ENCODE measurements at regions not wholly inside any gene's neighbourhood (a gene's known extent, or its start where the extent isn't known, plus 50 kb on each side); places are given as distances from the start of the nearest gene placed in this dataset.
"Not testable (repeated sequence)": the region's sequence is repeated elsewhere in the genome, so short reads cannot be mapped to it uniquely, and the experiment has no call there.

GRCh38 chr6:119742188-119742803 is 392.7 kb upstream of the MAN1A1 start:
- Mint-ChIP-seq H3K4me3 (no peak overlapping the region), H3K27ac (no peak overlapping the region), H3K27me3 (peaks cover 4% of the 10 kb centered on the region), H3K36me3 (no peaks in the 10 kb centered on the region), H3K9me3 (no peaks in the 10 kb centered on the region), H3K4me1 (no peaks in the 10 kb centered on the region)

GRCh38 chr6:119739769-119740168 is 390.2 kb upstream of the MAN1A1 start:
- no peak overlapping the region for H3K4me3 Mint-ChIP-seq
- peaks cover 8% of the 10 kb centered on the region for H3K27me3 Mint-ChIP-seq
- H3K4me1 Mint-ChIP-seq = no peaks in the 10 kb centered on the region
- no peak overlapping the region for H3K27ac Mint-ChIP-seq
- no peaks in the 10 kb centered on the region for H3K36me3 Mint-ChIP-seq
- no peaks in the 10 kb centered on the region for H3K9me3 Mint-ChIP-seq

GRCh38 chr6:119738425-119738824 is 388.9 kb upstream of the MAN1A1 start:
- Mint-ChIP-seq H3K27ac (no peak overlapping the region), H3K4me1 (no peaks in the 10 kb centered on the region), H3K4me3 (no peak overlapping the region), H3K36me3 (no peaks in the 10 kb centered on the region), H3K9me3 (no peaks in the 10 kb centered on the region), H3K27me3 (peaks cover 8% of the 10 kb centered on the region)

- Mint-ChIP-seq H3K27ac (no peak overlapping the region), H3K27me3 (peaks cover 6% of the 10 kb centered on the region), H3K9me3 (no peaks in the 10 kb centered on the region), H3K4me1 (no peaks in the 10 kb centered on the region), H3K36me3 (no peaks in the 10 kb centered on the region), H3K4me3 (no peak overlapping the region)
Observed at GRCh38 chr6:119736296-119737021, 386.9 kb upstream of the MAN1A1 start.

GRCh38 chr6:119735530-119735929 is 386.0 kb upstream of the MAN1A1 start:
- H3K4me3 Mint-ChIP-seq = no peak overlapping the region
- H3K4me1 Mint-ChIP-seq = no peaks in the 10 kb centered on the region
- no peaks in the 10 kb centered on the region for H3K36me3 Mint-ChIP-seq
- H3K27me3 Mint-ChIP-seq = peaks cover 4% of the 10 kb centered on the region
- H3K9me3 Mint-ChIP-seq = no peaks in the 10 kb centered on the region
- no peak overlapping the region for H3K27ac Mint-ChIP-seq

GRCh38 chr6:119734227-119734626 is 384.7 kb upstream of the MAN1A1 start:
- no peaks in the 10 kb centered on the region for H3K9me3 Mint-ChIP-seq
- H3K4me1 Mint-ChIP-seq = no peaks in the 10 kb centered on the region
- no peak overlapping the region for H3K27ac Mint-ChIP-seq
- H3K27me3 Mint-ChIP-seq = peaks cover 4% of the 10 kb centered on the region
- H3K4me3 Mint-ChIP-seq = no peak overlapping the region
- H3K36me3 Mint-ChIP-seq = no peaks in the 10 kb centered on the region

- Mint-ChIP-seq H3K27ac (no peak overlapping the region), H3K4me1 (no peaks in the 10 kb centered on the region), H3K4me3 (no peak overlapping the region), H3K36me3 (no peaks in the 10 kb centered on the region), H3K9me3 (no peaks in the 10 kb centered on the region), H3K27me3 (no peaks in the 10 kb centered on the region)
Observed at GRCh38 chr6:119728935-119729334, 379.4 kb upstream of the MAN1A1 start.

- Mint-ChIP-seq H3K4me3 (no peak overlapping the region), H3K27ac (no peak overlapping the region), H3K4me1 (no peaks in the 10 kb centered on the region), H3K27me3 (no peaks in the 10 kb centered on the region), H3K36me3 (no peaks in the 10 kb centered on the region), H3K9me3 (no peaks in the 10 kb centered on the region)
Observed at GRCh38 chr6:119728220-119728750, 378.7 kb upstream of the MAN1A1 start.

GRCh38 chr6:119727504-119728219 is 378.1 kb upstream of the MAN1A1 start:
- Mint-ChIP-seq H3K27me3 (no peaks in the 10 kb centered on the region), H3K27ac (no peak overlapping the region), H3K4me1 (no peaks in the 10 kb centered on the region), H3K4me3 (no peak overlapping the region), H3K9me3 (no peaks in the 10 kb centered on the region), H3K36me3 (no peaks in the 10 kb centered on the region)

GRCh38 chr6:119726912-119727311 is 377.4 kb upstream of the MAN1A1 start:
- not testable (repeated sequence) for H3K4me3 Mint-ChIP-seq, H3K36me3 Mint-ChIP-seq, H3K27ac Mint-ChIP-seq, H3K27me3 Mint-ChIP-seq, H3K4me1 Mint-ChIP-seq, H3K9me3 Mint-ChIP-seq

GRCh38 chr6:119726086-119726485 is 376.5 kb upstream of the MAN1A1 start:
- H3K4me3 Mint-ChIP-seq = no peak overlapping the region
- peaks cover 1% of the 10 kb centered on the region for H3K27me3 Mint-ChIP-seq

GRCh38 chr6:119720160-119720559 is 370.6 kb upstream of the MAN1A1 start:
- H3K36me3 Mint-ChIP-seq = no peaks in the 10 kb centered on the region
- H3K4me1 Mint-ChIP-seq = no peaks in the 10 kb centered on the region
- no peak overlapping the region for H3K4me3 Mint-ChIP-seq
- H3K27me3 Mint-ChIP-seq = peaks cover 1% of the 10 kb centered on the region
- no peak overlapping the region for H3K27ac Mint-ChIP-seq
- no peaks in the 10 kb centered on the region for H3K9me3 Mint-ChIP-seq

More at GRCh38 chr6:119726086-119726485, 376.5 kb upstream of the MAN1A1 start:
- H3K36me3 Mint-ChIP-seq = no peaks in the 10 kb centered on the region
- H3K27ac Mint-ChIP-seq = no peak overlapping the region
- no peaks in the 10 kb centered on the region for H3K4me1 Mint-ChIP-seq
- H3K9me3 Mint-ChIP-seq = no peaks in the 10 kb centered on the region

GRCh38 chr6:119717942-119718341 is 368.4 kb upstream of the MAN1A1 start:
- Mint-ChIP-seq H3K27ac (no peak overlapping the region), H3K4me1 (no peaks in the 10 kb centered on the region), H3K4me3 (no peak overlapping the region), H3K9me3 (no peaks in the 10 kb centered on the region), H3K27me3 (peaks cover 1% of the 10 kb centered on the region), H3K36me3 (no peaks in the 10 kb centered on the region)

GRCh38 chr6:119716668-119717270 is 367.2 kb upstream of the MAN1A1 start:
- peaks cover 3% of the 10 kb centered on the region for H3K27me3 Mint-ChIP-seq
- H3K9me3 Mint-ChIP-seq = no peaks in the 10 kb centered on the region
- no peaks in the 10 kb centered on the region for H3K4me1 Mint-ChIP-seq
- no peak overlapping the region for H3K4me3 Mint-ChIP-seq
- H3K27ac Mint-ChIP-seq = no peak overlapping the region
- no peaks in the 10 kb centered on the region for H3K36me3 Mint-ChIP-seq

GRCh38 chr6:119713903-119714302 is 364.3 kb upstream of the MAN1A1 start:
- Mint-ChIP-seq H3K4me3 (no peak overlapping the region), H3K9me3 (no peaks in the 10 kb centered on the region), H3K27me3 (peaks cover 2% of the 10 kb centered on the region), H3K36me3 (no peaks in the 10 kb centered on the region), H3K27ac (no peak overlapping the region), H3K4me1 (no peaks in the 10 kb centered on the region)

GRCh38 chr6:119686644-119687043 is 337.1 kb upstream of the MAN1A1 start:
- no peaks in the 10 kb centered on the region for H3K36me3 Mint-ChIP-seq
- no peak overlapping the region for H3K27ac Mint-ChIP-seq
- no peaks in the 10 kb centered on the region for H3K9me3 Mint-ChIP-seq
- no peaks in the 10 kb centered on the region for H3K4me1 Mint-ChIP-seq
- H3K4me3 Mint-ChIP-seq = no peak overlapping the region
- H3K27me3 Mint-ChIP-seq = no peaks in the 10 kb centered on the region
